Astrocyte of the spinal cord (primary cell): ENCODE measurements at regions not wholly inside any gene's neighbourhood (a gene's known extent, or its start where the extent isn't known, plus 50 kb on each side); places are given as distances from the start of the nearest gene placed in this dataset.

Source experiments
- DNase-seq: peaks from one replicate; pipeline ENCODE4 v3.0.0; 2011; ENCODE audit warnings: low read depth, low spot score
- H3K4me3 ChIP-seq: 2 replicates; pipeline ENCODE4 v1.5.1; 2011; ENCODE audit warnings: low read depth, mild to moderate bottlenecking, low read length, moderate library complexity
- CTCF ChIP-seq: IDR thresholded peaks from 2 replicates; pipeline ENCODE4 v1.5.1; 2012; ENCODE audit warnings: low read depth, mild to moderate bottlenecking, low read length, inconsistent platforms
- in situ Hi-C: cut with HindIII; loops from 2 replicates; pipeline ENCODE4 v1.10.0; 2017; ENCODE audit warnings: low sequenced_read_pairs

GRCh38 chr5:143896966-143897365 lies 85.0 kb downstream of the HMHB1 start:
- no peak for TF ChIP-seq CTCF
- peak; percentile 67 for DNase-seq
- H3K4me3 ChIP-seq: no peak overlapping the region
- in situ Hi-C loops: no loop called here

- in situ Hi-C loops: no loop called here
- DNase-seq: no peak
- TF ChIP-seq CTCF: no peak
- no peak overlapping the region for H3K4me3 ChIP-seq
These were observed 86.4 kb downstream of the HMHB1 start for GRCh38 chr5:143898381-143898780.

- DNase-seq: no peak
- in situ Hi-C loops: no loop called here
- H3K4me3 ChIP-seq: no peak overlapping the region
- TF ChIP-seq CTCF: no peak
These were observed 87.1 kb downstream of the HMHB1 start for GRCh38 chr5:143898916-143899591.

GRCh38 chr5:143908959-143909358 lies 97.0 kb downstream of the HMHB1 start:
- in situ Hi-C loops: no loop called here
- H3K4me3 ChIP-seq: no peak overlapping the region
- no peak for DNase-seq
- TF ChIP-seq CTCF: no peak

- TF ChIP-seq CTCF: no peak
- DNase-seq: peak; percentile 81
These were observed 101.2 kb downstream of the HMHB1 start for GRCh38 chr5:143913008-143913752.

GRCh38 chr5:143914756-143915155 lies 102.8 kb downstream of the HMHB1 start:
- no peak overlapping the region for H3K4me3 ChIP-seq
- DNase-seq: no peak
- in situ Hi-C loops: no loop called here
- TF ChIP-seq CTCF: no peak

More at GRCh38 chr5:143913008-143913752, 101.2 kb downstream of the HMHB1 start:
- no peak overlapping the region for H3K4me3 ChIP-seq
- in situ Hi-C loops: no loop called here
